GM19395 (cell line): ENCODE measurements at regions not wholly inside any gene's neighbourhood (a gene's known extent, or its start where the extent isn't known, plus 50 kb on each side); places are given as distances from the start of the nearest gene placed in this dataset.
"Not testable (repeated sequence)": the region's sequence is repeated elsewhere in the genome, so short reads cannot be mapped to it uniquely, and the experiment has no call there.

ENCODE experiments used
- ATAC-seq: cut with Tn5 transposase; IDR thresholded peaks from one replicate; pipeline ENCODE4 v1.9.1; 2021; ENCODE audit warnings: mild to moderate bottlenecking, moderate library complexity; ENCODE audit not compliant: unreplicated experiment

DNA sequence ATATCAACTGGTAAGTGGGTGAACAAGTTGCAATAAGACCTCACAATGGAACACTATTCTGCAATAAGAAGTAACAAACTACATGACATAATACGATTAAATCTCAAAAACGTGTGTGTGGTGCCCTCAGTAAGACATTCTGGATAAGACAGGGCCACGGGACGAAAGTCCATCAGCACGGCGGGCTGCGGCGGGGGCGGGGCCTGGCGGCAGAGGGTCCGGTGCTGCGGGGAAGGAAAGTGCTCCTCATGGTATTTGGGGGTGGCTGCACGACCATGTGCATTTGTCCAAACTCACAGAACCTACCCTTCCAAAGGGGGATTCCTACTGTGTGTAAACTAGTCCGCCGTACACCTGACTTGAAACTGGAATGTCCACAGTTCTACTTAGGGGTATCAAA lies 341.8 kb downstream of the TCERG1L start:
- no peak for ATAC-seq

DNA sequence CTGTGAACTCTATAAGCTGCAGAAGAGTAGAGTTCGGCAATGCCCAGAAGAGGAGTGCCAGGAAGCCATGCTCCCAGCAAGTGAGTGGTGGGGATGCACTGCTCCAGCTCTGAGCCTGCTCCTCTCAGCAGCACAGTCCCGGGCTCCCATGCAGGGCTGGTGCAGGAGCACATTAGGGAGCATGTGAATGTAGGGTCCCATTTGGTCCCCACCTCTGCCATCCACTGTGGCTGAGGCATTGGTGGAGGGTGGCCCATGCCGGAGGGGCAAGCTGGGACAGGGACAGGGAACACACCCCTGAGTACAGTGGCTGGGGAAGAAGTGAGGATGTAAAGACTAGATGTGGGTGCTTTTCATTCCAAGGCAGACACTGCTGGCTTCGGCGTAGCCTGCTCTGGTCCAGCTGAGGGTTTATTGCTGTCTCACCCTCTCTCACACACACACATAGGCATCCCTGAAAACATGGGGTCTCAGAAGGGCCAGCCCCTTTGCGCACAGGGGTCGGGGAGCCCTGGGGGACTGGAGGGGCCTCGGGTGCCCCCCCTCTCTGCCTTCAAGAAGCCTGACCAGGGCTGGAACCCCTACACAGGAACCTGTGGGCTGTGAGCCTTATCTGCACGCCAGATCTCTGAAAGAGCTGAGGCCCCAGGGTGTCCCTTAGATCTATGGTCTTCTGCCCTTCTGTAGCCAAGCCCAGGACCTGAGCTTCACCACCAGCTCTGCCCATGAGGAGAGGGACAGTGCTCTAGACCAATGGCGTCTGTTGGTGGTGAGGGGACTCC lies 341.0 kb downstream of the TCERG1L start:
- no peak for ATAC-seq

GRCh38 chr10:130971123-130971435 lies 340.4 kb downstream of the TCERG1L start:
- no peak for ATAC-seq

DNA sequence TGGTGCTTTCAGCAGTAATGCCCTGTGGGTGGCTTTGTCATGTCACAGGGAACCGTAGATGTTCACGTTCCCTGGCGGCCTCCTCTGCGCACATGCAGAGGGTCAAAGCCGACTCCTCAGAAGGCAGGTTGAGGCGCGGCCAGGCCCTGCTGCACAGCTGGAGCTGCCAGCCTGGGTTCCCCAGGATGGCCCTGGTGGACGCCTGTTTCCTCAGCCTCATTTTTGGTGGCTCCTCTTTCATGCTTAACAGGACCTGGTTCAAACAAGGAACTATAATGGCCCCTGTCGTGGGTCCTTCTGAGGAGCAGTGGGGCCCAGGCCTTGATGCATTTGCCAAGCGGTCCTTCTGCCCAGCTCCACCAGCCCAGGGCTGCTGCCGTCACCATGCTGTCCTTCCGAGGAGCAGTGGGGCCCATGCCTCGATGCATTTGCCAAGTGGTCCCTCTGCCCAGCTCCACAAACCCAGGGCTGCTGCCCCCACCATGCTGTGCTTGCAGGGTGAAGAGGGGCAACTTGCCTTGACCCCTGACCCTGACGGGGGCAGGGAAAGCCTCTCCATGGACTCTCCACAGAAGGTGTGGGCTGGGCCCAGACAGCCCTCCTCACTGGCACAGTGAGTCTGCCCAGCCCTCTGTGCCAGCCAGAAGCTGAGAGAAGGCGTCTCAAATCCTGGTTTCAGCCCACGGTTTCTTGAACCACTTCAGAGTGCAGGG lies 338.2 kb downstream of the TCERG1L start:
- no peak for ATAC-seq

DNA sequence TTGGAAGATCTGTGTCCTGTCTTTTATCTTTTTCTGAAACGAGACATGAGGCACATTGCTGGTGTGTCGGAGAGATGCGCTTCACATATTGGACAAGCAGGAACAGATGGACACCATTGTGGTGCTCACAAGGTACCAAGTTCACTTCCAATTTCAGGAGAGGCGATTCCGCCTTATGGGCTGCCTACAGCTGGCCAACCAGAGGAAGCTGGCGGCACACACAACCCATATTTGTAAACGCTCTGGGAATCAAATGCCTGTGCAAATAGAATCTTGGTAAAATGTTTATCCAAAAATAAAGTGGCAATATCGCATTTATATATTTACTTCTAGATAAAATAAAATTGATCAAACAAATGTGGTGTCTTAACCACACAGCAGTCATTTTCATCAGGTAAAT lies 337.4 kb downstream of the TCERG1L start:
- no peak for ATAC-seq

DNA sequence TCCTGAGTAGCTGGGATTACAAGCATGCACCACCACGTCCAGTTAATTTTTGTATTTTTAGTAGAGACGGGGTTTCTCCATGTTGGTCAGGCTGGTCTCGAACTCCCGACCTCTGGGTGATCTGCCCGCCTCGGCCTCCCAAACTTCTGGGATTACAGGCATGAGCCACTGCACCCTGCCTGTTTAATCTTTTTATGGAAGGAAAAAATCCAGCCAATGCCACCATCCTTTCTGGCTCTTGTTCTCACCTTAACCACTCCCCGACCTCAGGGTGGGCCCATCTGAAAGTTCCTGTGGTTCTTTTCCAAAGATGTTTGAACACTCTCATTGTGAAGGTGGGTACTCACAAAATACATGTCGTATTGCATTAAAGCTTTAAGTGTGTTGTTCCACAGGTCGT lies 336.2 kb downstream of the TCERG1L start:
- not testable (repeated sequence) for ATAC-seq

DNA sequence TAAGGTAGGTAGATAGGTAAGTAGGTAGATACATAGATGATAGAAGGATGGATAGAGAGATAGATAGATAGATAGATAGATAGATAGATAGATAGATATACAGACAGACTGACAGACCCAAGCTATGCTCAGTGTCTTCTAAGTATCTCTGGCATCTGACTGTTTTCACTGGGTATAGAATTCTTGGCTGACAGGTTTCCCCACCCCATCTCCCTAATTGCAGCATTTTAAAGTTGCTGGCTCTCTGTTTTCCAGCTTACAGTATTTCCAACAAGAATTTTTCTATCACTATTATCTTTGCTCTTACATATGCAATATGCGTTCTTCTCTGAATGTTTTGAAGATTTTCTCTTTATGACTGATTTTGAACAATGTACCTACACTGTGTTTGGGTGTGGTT lies 328.7 kb downstream of the TCERG1L start:
- ATAC-seq, result no peak

DNA sequence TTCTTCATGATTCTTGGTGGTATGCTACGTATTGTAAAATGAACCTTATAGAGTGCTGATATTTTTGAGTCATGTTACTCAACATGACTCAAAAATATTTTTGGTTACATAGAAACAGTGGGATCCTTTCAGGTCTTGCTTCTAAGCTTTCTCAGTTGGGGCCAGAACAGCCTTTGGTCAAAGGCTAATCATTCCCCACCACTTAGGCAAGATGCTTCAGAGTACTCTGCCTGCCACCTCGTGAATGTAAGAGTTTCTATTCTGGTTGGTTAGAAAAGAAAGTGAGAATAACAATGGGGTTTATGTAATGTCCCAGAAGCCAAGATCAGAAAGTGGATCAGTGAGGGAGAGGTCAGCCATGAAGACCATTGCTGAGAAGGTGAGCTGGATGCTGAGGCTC lies 327.8 kb downstream of the TCERG1L start:
- no peak for ATAC-seq

DNA sequence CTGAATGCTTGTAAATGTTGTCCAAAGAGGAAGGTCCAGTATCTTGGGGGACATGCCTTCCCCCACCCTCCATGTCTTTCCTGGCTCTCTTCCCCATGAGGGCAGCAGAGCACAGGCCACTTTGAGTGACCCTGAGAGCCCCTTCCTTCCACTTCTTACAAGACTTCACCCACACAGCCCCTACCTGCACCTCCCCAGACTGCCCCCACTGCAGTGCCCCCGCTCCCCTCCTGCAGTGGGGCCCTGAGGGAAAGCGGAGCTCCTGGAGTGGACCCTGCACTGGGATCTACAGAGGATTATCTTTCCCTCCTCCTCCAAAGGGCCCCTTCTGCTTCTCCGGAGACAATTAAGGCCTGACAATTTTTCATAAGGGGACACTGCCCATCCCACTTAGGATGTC lies 326.8 kb downstream of the TCERG1L start:
- no peak for ATAC-seq

DNA sequence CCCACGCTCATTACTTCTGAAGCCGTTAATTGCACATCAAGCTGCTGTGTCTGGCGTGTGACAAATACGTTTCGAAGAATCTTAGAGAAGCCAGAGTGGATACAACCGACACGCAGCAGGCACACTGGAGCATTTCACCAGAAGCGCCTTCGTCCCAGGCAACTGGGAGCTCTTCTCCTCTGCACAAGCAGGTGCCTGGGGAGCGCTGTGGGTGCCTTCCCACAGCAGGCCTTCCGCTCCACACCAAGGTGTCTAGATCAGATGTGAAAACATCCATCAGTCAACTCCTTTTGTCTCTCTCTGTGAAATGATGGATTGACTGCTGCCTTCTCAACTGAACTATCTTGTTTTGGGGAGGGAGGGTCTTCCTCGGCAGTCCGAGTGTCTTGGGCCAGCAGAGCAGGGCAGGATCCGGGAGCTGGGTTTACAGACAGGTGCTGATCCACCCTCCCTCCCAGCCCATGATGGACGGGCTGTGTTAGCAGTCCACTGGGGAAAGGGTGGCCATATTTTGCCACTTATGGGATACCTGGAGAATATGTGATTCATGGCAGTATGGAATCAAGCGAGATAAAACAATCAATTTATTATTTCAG lies 326.3 kb downstream of the TCERG1L start:
- no peak for ATAC-seq

GRCh38 chr10:130986846-130987245 lies 324.7 kb downstream of the TCERG1L start:
- no peak for ATAC-seq

DNA sequence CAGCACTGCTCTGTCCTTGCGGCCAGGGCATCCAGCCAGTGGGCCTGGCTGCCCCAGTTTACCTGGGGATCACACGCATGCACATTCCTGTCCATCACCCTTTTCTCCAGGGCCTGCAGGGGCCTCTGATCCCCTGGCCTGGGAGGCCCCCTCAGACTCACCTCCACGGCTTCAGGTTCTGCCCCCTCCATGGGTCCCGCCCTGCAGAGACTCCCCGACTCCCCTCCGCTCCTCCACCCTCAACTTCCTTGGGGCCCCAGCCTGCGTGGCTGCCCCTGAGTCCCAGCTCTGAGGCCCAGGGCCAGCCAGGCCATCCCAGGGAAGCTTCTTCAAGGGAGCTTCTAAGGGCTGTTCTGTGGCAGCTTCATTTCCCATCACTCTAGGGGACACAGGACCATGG lies 324.1 kb downstream of the TCERG1L start:
- ATAC-seq, result no peak

GRCh38 chr10:130989670-130990232 lies 321.8 kb downstream of the TCERG1L start:
- no peak for ATAC-seq

- ATAC-seq, result no peak
Measured at GRCh38 chr10:130990486-130990885, 321.0 kb downstream of the TCERG1L start.

GRCh38 chr10:130992802-130993523 lies 318.6 kb downstream of the TCERG1L start:
- ATAC-seq, result no peak

DNA sequence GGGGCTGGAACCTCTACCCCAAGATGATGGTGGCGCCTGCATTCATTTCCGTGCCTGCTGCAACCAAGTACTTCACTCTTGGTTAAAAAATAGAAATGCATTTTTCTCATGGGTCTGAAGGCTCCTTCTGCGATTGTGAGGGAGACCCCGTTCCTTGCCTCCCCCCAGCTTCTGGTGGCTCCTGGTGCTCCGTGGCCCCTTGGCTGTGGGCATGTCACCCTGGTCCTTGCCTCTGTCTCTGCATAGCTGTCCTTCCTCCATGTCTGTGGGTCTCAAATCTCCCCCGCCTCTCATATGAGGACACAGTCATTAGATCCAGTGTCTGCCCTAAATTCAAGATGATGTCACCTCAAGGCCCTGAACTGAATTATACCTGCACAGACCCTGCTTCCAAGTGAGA lies 317.9 kb downstream of the TCERG1L start:
- no peak for ATAC-seq

GRCh38 chr10:130994191-130994590 lies 317.3 kb downstream of the TCERG1L start:
- ATAC-seq, result no peak

DNA sequence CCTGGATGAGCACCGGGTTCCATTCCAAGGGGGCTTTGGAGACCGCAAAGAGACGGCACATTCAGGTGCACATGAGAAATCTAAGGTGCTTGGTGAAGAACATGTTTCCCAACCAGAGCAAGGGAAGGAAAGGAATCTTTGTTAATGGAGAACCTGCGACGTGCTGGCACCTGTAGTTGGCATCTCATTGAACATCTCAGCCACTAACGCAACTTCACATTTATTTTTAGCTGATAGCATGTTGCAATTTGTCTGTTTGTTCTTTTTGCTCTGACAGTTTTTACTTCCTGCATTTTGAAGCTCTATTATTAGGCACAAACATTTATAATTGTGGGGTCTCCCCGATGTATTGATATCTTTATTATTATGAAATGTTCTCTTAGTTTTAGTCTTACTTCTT lies 316.7 kb downstream of the TCERG1L start:
- ATAC-seq, result no peak

DNA sequence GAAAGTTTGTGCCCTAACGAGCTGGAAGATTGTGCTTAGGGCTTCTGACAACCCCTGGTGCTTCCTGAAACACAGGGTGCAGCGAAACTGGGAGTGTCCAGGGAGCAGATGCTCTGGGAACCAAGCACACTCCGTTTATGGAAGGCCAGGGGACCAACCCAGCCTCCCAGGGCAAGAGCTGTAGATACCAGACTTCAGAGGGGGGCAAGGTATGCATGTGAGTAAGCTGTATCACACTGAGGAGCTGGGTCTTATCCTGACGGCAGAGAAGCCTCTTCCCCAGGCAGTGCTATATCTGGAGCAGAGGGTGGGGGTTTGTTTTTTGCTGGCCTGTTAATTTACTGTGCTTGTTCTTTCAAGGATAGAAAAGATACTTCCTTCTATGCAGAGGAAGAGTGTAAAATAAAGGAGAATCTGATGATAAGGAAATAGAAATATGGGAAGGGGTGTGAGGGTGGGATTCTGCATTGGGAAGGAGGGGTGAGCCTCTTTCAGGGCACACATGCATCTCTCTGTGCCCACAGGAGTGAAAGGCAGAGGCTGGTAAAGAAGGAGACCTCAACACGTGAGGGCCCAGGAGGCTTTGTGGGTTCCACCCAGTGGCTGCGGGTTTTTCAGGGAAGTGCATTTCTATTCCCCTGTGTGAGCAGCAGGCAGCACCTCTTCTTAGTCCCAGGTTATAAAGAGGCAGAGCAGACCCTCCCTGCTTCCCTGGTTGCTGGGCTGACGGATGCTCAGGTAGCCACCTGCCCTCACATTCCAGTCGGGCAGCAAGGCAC lies 314.1 kb downstream of the TCERG1L start:
- no peak for ATAC-seq

- ATAC-seq, result no peak
Measured at GRCh38 chr10:130998046-130998435, 313.5 kb downstream of the TCERG1L start.

DNA sequence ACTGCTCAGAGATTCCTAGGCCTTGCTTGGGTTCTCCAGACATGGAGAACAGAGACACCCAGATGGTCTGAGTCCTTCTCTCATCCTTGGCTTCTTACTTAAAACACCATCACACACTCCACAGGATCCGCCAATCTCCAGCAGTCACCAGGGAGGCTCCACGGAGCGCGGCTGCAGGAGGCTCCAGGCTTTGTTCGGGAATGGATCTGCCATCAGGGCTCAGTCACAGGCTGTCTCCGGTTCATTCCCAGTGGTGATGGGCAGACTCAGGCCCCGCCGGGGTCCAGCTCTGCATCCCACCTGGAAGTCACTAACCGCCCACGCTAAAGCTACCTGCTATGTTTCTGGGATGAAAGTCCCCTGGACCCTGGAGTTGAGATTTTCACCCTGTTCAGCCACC lies 312.9 kb downstream of the TCERG1L start:
- ATAC-seq, result no peak
